ENCODE measurements at regions not wholly inside any gene's neighbourhood (a gene's known extent, or its start where the extent isn't known, plus 50 kb on each side); places are given as distances from the start of the nearest gene placed in this dataset.
"Not testable (repeated sequence)": the region's sequence is repeated elsewhere in the genome, so short reads cannot be mapped to it uniquely, and the experiment has no call there.

DNA sequence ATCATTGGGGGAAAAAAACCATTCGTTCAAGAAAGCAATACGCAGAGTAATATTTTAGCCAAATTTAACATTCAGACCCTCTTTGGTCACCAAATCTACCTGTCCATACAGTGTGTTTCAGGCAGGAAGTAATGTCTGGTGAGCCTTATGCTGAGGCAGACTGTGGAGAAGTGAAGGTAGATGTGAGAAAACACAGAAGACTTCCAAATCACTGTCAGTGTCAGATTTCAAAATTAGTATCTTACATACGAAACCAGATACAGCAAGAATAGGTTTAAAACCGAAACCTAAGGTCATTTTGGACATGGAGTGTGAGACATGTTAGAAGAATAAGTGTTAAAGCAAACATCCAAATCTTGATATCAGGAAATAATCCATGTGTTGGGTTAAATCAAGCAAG lies 664.5 kb upstream of the HTR2C start:
- no peak for DNase-seq (ENCODE audit: low spot score)

DNA sequence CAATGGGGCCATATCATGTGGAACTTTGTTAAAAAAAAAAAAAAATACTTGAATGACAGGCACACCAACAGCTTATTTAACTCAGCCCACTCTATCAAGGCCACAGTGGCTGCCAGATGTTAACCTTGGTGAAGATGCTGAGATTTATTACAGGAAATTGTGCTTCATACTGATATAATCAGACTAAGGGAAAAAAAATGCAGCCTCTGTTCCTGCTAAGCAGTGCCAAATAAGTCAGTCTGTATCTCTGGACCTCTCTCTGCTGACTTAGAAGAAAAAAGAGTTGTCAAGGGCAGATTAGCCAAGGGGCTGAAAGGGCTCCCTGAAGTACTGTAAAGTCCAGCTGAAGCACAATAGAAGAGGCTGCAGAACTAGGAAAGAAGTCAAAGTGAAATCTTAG lies 677.7 kb upstream of the HTR2C start:
- no peak for DNase-seq (ENCODE audit: low spot score)

DNA sequence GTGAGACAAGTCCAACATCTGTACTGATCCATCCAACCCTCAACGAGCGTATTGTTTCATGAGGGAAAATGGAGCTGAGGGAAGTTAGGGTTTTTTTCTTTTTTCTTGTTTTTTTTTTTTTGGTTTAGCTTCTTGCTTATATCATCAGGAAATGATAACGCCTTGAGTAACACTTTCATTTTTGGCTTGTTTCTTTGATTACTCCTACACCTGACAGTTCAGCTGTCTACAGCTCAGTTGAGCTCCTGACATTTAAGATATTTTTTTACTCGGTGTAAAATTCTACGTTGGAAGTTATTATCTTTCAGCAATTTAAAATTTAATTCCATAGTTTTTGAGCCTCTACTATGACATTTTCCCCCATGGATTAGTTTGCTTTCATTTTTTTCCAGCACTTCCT lies 691.0 kb upstream of the HTR2C start:
- no peak for DNase-seq (ENCODE audit: low spot score)

DNA sequence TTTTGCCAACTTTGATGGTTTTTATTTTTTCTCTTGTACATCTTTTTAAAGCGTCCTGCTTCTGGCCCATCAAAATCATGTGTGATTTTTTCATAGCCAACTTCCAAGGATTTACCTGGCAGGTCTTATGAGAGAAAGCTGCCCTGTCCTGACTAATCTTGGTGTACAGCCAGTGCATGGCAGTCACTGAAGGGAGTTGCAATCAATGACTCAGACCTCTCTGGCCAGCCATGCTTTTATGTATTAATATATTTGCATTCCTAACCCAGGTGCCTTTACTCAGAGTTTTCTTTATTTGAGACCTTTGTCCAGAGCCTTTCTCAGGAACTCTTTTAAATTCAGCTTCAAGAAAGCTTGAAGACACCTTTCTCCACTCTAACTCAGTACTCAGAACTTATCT lies 691.5 kb upstream of the HTR2C start:
- no peak for DNase-seq (ENCODE audit: low spot score)

DNA sequence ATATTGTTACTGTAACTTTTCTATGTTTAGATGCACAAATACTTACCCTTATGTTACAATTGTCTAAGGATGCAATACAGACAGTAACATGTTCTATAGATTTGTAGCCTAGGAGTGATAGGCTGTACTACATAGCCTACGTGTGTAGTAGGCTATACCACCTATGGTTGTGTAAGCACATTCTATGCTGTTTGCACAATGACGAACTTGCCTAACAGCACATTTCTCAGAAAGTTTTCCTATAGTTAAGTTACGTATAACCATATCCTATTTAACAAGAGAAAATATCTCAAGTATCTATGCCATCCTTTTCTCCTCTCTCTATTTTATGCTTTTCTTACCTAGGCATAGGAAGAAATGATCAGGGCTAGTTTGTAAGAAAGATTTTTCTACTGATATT lies 710.8 kb upstream of the HTR2C start:
- no peak for DNase-seq (ENCODE audit: low spot score)

DNA sequence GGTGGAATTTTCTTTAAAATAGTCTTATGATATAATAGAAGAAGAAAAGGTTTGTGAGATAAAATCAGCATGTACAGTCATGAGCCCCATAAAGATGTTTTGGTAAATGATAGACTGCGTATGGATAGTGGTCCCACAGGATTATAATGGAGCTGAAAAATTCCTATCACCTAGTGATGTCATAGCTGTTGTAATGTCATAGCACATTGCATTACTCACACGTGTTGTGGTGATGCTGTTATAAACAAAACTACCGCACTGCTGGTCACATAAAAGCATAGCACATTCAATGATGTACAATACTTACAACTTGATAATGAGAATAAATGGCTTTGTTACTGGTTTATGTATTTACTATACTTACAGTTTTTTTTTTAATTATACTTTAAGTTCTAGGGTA lies 715.2 kb upstream of the HTR2C start:
- DNase-seq (ENCODE audit: low spot score), result no peak

DNA sequence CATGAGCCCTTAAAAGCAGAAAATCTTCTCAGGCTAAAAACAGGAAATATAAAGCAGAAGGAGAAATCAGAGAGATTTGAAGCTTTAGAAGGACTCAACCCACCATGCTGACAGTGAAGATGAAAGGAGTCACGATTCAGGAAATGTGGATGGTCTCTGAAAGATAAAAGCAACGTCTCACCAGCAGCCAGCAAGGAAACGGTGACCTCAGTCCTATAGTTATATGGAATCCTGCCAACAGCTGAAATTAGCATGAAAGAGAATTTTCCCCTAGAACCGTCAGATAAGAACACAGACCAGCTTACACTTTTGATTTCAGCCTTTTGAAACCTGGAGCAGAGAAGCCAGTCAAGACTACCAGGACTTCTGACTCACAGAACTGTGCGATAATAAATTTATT lies 715.7 kb upstream of the HTR2C start:
- no peak for DNase-seq (ENCODE audit: low spot score)

DNA sequence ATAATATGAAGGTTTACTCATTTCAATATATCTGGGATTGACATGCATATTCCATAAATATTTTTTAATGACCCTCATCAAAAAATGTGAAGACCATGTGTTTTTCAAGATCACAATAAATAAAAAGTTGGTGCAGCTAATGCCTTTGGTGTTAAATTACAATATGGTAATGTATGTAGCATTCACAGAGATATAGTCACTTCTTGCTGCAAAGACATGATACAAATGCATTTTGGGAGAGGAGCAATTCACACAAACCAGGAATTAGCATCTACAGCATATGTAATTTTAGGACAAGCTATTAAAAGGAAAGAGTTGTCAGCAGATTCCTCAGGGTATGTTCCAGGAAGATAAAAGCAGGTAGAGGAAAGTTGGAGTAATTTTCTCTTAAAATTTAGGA lies 734.5 kb upstream of the HTR2C start:
- no peak for DNase-seq (ENCODE audit: low spot score)

DNA sequence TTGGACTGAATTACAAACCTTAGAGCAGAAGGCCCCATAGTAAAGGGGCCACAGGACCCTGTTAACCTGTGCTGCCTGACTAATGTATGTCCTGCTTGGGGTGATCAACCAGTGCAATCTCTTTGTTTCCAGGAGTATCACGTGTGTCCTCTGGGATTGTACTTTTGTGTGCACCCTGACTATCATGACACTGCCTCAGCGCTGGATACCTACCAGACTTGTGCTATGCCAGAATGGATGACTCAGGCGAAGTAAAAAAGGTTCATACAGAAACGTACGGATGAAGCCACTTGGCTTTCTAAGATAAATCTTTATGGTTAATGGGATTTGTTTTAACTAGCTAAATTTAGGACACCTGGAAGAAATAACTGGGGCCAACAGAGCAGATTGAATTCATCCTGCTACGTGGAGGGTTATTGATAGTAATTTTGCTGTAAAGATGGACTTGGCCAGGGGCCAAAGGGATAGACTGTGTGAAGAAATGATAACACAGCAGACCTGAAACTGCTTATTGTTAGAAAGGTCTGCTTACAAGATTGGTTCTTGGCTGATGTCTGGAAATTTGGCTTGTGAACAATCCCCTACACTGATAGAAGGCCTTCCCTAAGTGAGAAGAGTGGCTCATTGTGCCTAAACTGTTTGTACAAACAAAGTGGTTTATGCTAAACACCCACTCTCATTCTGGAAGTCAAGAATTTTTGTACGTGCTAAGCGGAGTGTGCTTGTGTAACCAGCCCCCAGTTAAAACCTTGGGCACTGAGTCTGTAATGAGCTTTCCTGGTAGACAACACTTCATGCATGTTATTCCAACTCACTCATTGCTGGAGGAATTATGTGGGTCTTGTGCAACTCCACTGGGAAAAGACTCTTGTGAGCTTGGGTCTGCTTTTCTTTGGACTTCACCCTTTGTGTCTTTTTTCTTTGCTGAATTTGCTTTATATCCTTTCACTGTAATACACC lies 750.5 kb upstream of the HTR2C start:
- DNase-seq (ENCODE audit: low spot score), result no peak

DNA sequence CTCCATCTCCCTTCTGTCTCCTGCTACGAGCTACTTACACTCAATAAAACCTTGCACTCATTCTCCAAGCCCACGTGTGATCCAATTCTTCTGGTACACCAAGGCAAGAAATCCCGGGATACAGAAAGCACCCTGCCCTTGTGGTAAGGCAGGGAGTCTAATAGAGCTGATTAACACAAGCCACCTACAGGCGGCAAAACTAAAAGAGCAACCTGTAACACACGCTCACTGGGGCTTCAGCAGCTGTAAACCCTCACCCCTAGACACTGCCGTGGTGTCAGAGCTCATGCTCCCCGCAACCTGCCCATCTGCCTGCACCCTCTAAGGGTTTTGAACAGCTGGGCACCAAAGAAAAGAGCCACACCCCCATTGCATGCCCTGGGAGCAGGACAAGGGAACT lies 755.4 kb upstream of the HTR2C start:
- DNase-seq (ENCODE audit: low spot score), result no peak

DNA sequence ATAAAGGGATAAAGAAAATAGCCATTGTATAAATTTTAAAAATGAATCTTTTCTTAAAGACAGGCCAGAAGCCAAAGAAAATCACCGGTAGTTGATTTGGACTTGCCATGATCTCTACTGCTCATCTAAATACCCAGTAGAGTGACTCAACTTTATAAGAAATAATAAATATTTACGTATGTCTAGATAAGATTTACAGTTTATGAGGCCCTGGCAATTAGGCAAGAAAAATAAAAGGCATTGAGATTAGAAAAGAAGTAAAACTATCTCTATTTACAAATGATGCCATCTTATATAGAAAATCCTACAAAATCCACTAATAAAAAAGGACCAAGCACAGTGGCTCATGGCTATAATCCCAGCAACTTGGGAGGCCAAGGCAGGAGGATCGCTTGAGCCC lies 765.5 kb upstream of the HTR2C start:
- no peak for DNase-seq (ENCODE audit: low spot score)

DNA sequence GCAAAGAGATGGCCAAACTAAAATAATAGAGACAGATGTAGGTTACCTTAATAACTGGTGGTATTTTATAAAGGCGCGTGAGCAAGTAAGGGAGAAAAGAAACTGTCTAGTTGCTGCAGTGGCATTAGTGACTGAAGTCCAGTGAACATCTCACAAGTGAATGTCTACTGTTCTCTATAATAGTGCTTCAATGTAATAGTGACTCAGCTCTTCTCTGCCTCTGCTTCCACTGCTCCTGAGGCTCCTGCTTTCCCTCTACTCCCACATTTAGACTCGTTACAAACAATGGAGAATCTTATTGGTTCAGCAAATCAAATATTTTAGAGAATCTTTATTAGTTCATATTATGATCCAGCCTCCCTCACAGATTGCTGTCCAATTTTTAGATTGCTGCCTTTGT lies 779.1 kb upstream of the HTR2C start:
- DNase-seq (ENCODE audit: low spot score), result no peak

DNA sequence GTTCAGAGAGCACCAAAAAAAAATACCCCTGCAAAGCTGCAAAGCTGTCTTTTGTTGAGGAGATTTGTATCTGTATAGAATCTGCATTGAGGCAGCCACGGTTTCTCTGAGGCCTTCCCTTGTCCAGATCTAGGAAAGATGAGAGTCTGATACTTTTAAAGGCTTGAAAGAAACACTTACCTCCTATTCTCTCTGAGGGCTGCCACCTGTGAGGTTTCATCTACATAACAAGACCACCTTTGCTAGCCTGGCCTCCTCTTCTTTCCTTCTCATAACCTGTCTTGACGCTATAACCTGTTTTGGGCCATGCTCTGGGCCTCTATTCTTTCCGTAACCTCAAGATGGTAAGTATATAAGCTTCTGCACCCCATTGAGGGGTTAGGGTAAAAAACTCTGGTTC lies 779.6 kb upstream of the HTR2C start:
- no peak for DNase-seq (ENCODE audit: low spot score)

DNA sequence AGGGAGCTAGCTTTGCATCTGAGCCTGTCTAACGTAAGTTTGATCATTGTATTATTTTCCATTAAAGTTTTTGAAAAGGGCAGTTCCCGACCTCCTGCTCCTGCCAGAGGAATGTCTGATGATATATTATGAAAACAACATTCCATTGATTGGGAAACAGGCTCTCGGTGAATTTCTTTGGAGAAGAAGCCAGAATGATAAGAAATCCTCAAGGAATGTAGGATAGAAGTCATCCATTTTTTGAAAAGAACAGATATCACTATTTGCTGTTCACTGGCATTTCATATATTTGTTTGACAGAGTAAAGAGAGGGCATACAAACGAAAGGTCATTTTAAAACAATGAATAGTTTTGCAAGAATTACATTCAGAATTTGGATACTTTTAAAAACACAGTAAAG lies 781.0 kb upstream of the HTR2C start:
- no peak for DNase-seq (ENCODE audit: low spot score)

DNA sequence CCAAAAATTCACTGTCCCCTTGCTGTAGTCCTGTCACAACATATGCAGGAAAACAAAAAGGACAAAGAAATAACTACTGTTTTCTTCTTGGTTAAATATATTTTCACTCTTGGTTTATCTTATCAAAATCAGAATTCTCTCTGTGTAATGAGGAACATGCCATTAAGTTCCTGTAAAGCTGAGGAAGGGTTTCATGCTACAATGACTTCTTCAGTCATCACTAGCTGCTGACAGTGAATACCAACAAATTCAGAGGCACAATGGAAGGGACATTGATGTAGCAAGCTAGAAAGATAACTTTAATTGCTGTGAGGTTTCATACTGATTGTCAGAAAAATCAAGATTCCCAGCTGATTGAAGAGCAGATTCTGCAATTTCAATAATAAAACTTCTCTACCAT lies 782.9 kb upstream of the HTR2C start:
- no peak for DNase-seq (ENCODE audit: low spot score)

DNA sequence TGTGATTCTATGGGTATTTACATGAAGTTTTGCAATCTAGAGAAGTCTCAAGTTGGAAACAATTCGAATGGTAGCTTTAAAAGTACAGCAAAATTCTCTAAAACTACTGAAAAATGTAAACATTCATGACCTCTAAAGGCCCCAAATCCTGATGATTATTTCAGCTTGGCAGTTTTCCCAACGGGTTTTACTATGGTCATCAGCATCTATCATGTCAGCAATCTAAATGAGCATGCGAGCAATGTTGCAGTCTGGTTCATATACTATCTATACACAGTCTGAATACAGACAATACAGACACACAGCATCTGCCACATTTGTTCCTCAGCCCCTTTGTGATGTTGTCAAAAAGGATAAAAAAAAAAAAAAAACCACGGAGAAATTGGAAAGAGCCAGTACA lies 790.3 kb upstream of the HTR2C start:
- no peak for DNase-seq (ENCODE audit: low spot score)

DNA sequence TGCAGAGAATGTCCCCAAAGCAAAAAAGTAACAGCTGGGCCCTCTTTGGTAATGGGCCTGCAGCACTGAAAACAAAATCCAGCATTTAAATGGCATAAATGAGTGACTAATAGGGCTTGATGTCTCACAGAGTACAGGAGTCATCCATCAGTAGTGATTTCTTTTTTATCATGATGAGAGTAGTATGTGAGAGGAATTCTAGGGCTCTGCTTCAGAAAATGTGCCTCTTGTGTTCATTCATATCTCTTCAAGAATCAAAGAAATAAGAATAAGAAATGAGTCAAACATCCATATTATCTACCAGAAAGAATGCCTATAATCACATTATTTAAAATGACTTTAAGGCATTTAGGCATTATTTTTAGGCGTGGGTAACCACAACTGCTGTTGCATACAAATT lies 792.9 kb upstream of the HTR2C start:
- DNase-seq (ENCODE audit: low spot score), result no peak

DNA sequence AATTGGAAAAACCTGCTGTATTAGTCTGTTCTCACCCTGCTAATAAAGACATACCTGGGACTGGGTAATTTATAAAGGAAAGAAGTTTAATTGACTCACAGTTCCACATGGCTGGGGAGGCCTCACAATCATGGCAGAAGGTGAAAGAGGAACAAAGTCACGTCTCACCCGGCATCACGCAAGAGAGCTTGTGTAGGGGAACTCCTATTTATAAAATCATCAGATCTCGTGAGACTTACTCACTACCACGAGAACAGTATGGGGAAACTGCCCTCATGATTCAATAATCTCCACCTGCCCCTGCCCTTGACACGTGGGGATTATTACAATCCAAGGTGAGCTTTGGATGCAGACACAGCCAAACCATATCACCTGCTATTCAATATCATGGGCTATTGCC lies 799.1 kb upstream of the HTR2C start:
- DNase-seq (ENCODE audit: low spot score), result not testable (repeated sequence)

DNA sequence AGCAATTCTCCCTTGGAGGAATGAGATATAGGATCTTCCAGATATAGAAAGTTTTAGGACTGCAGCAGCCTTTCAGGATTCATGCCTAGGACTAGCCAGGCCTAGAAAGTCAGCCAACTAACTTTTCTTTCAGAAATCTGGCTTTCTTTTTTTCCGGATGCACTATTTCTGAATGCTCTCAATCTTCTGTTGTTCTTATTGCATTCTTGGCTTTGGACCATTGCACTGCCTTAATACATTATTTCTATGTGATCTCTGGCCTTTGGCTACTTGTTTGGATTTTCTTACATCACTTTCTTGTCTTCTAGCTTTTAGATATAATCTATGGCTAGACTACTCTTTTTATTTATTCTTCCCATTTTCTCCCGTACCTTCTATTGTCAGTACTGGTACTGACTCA lies 813.1 kb upstream of the HTR2C start:
- DNase-seq (ENCODE audit: low spot score), result no peak

DNA sequence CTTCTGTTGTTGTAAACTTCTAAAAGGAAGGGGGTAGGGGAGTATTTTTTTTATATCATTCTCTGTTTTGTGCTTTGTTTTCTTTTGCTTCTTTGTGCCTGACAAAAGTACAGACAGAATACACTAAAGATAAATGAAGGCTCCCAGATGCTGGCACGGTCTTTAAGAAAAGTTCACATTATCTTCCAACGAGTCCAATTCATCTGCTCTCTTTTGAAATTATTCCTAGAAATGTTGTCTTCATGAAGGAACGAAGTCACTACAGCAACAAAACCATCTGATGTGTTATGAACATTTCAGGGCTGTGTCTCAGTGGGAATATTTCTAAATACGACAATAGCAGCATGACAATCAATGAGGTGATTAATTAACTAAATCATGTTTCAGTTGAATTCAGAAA lies 813.8 kb upstream of the HTR2C start:
- DNase-seq (ENCODE audit: low spot score), result no peak

DNA sequence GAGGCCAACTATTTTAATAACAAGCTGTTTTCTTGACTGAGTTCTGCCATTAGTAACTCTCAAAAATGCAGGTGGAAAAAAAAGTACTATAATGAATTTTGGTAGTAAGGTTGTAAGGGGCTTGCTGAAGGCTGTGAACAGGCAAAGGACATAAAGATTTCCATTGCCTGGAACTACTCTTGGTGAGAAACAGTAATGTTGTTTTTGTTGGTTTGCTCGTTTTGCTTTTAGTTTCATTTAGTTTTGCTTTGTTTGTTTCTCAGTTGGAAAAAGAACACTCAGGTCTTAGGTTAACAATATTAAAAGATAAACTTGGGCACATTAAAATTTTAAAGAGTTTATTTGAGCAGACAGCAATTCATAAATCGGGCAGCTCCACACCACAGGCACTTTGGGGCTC lies 824.5 kb upstream of the HTR2C start:
- no peak for DNase-seq (ENCODE audit: low spot score)

DNA sequence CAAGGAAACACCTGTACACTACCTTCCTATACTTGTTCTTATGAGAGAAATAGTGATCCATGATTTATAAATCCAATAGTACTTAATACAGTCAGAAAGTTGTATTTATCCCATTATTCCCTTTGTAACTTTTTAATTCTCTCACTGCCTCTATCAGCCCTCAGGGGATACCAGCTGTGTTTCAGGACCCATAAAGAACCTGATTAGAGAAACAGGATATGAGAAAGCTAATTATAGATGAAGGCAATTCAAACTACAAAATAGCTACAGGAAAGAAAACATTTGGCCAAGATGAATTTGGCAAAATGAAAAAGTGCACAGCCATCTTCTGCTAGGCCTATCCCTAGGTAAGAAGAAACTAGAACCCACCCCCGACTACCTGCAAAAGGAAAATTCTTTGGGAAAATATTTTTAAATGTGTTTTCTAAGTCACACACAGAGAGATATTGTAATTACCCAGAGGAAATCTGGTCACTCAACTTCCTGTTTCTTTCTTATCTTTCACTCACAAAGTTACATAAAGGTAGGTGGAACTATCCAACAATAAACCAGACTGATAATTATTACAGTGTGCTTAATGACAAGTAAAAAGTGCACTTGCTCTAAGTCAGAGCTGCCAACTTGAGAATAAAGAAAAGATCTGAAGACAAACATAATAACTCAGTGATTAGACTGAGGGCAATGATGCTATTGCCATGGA lies 836.5 kb upstream of the HTR2C start:
- DNase-seq (ENCODE audit: low spot score), result no peak

DNA sequence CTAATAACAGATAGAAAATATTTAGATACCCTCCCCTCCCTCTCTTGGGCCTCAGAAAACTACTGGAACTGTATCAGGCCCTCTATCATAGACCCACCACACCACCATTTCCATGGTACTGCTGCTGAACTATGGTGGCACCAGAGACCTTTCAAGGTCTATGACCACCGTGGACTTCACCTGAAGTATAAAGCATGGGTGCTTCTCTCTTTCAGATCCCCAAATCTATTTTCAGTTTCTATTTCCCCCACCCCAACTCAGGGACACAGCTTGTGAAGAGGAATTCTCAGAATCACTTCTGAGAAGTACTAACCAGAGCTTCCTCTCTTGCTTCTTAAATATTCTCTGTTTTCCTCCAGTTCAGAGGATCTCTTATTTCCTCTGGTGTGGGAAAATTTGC lies 840.8 kb upstream of the HTR2C start:
- no peak for DNase-seq (ENCODE audit: low spot score)

DNA sequence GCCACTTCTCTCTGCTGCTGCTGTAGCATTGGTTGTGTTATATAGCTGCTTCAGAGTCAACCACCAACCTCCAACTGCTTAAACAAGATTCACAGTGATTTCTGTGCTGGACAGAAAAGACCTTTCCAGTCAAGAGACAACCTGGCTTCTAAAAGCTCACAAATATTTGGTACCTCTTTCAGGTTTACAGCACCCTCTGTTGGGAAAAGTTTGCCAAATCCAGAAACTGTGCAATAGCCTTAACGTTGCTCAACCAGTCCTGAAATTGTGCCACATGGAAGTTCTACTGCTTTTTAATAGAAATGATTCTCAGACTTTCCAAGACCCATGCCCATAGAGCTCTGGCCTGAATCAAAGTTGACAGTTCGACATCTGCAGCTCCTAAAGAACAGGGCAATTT lies 842.1 kb upstream of the HTR2C start:
- peak; percentile 7 for DNase-seq (ENCODE audit: low spot score)
